HG03460 (cell line): ENCODE measurements at regions not wholly inside any gene's neighbourhood (a gene's known extent, or its start where the extent isn't known, plus 50 kb on each side); places are given as distances from the start of the nearest gene placed in this dataset.
"Not testable (repeated sequence)": the region's sequence is repeated elsewhere in the genome, so short reads cannot be mapped to it uniquely, and the experiment has no call there.

Source experiments
- ATAC-seq: cut with Tn5 transposase; IDR thresholded peaks from one replicate; pipeline ENCODE4 v1.9.1; 2021; ENCODE audit not compliant: unreplicated experiment

- ATAC-seq, result no peak
These were observed 127.3 kb downstream of the TENT5A start for GRCh38 chr6:81625216-81625615.

DNA sequence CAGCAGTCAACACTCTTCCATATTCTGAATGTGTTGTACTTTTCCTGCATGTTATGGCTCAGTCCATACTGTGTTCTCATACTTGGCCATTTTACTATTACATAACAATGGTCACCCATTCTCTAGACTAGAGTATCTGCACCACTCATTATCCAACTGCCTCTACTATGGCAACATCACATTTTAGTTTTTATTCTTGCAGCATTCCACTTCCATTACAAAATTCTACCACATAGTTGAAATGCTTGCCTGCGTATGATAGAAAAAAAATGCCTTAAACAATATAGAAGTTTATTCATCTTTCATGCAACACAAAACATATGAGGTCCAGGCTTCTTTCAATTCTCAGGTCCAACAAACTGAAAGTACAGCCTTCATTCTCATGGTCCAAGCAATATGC lies 128.0 kb downstream of the TENT5A start:
- no peak for ATAC-seq

- ATAC-seq, result no peak
These were observed 129.2 kb downstream of the TENT5A start for GRCh38 chr6:81623106-81623759.

- no peak for ATAC-seq
These were observed 130.6 kb downstream of the TENT5A start for GRCh38 chr6:81621816-81622395.

- no peak for ATAC-seq
These were observed 138.2 kb downstream of the TENT5A start for GRCh38 chr6:81614292-81614691.

DNA sequence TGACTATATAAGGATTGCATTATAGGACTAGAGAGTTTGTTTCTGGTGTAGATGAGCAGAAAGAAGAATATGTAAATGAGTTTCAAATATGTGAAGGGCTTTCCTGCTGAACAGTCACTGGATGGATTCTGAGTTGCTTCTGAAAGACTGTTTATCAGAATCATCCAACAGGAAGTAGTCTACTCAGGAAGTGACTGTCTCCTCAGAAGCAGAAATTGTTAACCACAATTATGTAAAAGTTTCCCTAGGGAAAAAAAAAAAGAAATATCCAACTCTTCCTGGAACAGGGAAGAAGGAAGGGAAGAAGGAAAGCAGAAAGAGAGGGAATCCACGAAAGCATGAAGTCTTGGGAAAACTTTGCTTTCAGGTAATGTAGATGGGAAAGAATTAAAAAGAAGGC lies 138.9 kb downstream of the TENT5A start:
- ATAC-seq, result no peak

DNA sequence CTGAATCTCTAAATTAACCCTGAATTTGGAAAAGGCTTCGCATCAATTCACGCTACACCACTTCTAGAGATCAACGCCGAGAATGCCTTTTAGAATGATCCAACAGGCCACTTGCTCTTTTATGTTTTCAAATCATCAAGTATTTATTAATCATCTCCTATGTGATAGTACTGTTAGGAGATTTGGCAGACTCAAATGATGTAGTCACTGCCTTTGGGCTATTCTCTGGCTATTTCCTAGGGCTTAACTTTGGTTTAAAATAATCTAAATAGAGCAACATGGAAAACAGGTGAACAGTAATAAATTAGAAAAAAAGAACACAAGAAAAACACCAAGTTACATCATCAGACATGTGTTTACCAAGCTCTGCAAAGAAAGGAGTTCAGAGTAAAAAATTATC lies 140.3 kb downstream of the TENT5A start:
- ATAC-seq, result no peak

DNA sequence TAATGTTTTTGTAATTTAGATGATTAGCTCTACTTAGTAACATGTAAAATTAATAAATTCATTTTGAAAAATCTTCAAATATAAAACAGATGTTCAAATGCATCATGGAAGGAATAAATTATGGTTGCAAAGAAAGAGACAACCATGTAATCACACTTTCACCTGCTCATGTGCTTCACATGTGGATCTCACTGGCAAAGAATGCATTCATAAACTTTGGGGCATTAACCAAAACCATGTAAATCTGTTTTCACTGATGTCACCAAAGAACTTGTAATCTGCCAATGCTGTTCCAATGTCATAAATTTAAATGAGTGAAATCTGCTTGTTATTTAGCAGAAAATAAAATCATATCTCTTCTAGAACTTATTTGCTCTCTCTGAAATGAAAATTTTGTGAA lies 142.7 kb downstream of the TENT5A start:
- ATAC-seq, result no peak

- ATAC-seq, result no peak
These were observed 143.7 kb downstream of the TENT5A start for GRCh38 chr6:81608776-81609175.

DNA sequence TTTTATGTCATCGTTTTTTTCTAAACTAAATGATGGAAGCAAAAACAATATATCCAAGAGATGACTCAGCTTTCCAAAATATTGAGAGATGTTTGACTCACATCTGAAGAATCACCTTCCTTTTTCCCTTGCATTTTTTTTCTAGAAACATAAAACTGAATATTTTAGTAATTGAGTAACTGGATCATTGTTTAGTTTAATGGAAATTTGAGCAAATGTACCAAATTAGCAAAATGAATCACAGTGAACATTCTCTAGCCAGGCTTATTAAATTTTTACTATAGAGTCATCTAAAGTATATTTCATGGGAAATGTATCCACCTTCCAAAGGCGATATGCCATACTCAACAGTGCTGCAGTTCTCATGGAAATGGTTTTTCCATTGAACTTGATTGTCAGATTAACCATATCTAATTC lies 145.5 kb downstream of the TENT5A start:
- no peak for ATAC-seq

DNA sequence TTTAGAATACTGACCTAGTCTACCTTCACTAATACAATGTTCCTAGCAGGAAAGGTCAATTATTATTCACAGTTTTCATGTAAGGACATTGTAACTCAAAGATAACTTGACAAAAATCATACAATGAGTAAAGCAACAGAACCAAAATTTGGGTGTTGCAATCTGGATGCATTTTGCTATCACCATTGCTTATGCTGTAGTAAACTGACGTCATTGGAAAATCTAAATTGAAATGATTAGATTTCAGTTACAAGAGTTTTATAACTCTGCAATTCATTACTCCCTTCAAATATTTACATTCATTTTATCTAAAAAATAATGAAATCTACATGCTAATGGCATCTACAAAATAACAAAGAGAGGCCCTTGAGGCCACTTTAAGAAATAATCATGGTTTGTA lies 147.0 kb downstream of the TENT5A start:
- ATAC-seq, result no peak

- no peak for ATAC-seq
These were observed 150.6 kb downstream of the TENT5A start for GRCh38 chr6:81601918-81602317.

DNA sequence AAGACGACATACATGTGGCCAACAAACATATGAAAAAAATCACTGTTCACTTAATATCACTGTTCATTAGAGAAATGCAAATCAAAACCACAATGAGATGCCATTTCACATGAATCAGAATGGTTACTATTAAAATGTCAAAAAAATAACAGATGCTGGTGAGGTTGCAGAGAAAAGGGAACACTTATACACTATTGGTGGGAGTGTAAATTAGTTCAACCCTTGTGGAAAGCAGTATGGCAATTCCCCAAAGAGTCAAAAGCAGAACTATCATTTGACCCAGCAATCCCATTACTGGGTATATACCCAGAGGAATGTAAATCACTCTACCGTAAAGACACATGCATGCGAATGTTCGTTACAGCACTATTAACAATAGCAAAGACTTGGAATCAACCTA lies 152.0 kb downstream of the TENT5A start:
- ATAC-seq, result not testable (repeated sequence)

- ATAC-seq, result no peak
These were observed 158.0 kb downstream of the TENT5A start for GRCh38 chr6:81594501-81594900.

GRCh38 chr6:81590314-81590691 lies 162.2 kb downstream of the TENT5A start:
- ATAC-seq, result no peak

DNA sequence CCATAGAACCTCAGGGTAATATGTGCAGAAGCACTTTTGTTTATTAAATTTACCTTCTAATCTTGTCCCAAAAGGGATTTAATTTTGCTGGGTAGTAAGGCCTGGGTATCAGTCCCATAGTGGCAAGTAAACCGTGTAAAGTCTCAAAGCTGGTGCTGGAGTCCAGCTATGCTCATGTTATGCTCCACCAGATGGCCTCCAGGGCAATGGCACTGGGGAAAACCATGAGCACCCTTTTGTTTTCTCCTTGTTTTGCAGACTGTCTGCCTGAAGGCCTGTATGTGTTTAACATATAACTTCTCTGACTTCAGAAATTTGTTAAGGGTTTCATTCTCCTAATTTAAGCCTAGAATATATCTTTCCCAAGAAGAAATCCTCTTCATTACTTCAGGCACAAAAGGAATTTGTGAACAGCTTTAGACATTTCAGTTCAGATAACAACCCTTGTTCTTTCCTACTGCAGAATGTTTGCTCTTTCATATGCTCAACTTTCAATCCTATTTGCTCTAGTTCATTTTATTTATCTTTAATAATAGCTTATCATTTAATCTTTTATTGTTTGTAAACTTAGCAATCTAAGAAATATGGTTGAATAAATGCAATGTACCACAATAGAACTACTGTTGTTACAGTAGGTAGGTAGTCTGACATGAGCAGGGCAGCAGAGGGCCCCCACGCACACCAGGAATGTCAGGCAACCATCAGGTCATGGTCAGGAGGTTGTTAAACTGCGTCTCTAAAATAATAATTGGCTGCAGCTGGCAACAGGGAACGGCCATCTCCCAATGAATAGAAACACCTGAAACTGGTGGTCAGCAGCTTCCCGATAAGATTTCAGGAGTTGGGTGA lies 162.8 kb downstream of the TENT5A start:
- ATAC-seq, result no peak

DNA sequence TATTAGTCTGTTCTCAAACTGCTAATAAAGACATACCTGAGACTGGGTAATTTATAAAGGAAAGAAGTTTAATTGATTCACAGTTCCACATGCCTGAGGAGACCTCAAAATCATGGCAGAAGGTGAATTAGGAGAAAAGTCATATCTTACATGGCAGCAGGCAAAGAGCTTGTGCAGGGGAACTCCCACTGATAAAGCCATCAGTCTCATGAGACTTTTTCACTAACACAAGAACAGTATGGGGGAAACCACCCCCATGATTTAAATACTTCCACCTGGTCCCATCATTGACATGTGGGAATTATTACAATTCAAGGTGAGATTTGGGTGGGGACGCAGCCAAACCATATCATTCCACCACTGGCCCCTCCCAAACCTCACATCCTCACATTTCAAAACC lies 166.8 kb downstream of the TENT5A start:
- ATAC-seq, result not testable (repeated sequence)

DNA sequence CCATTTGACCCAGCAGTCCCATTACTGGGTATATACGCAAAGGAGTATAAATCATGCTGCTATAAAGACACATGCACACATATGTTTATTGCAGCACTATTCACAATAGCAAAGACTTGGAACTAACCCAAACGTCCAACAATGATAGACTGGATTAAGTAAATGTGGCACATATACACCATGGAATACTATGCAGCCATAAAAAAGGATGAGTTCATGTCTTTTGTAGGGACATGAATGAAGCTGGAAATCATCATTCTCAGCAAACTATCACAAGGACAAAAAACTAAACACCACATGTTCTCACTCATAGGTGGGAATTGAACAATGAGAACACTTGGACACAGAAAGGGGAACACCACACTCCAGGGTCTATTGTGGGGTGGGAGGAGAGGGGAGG lies 168.3 kb downstream of the TENT5A start:
- ATAC-seq, result not testable (repeated sequence)

GRCh38 chr6:81575442-81575841 lies 177.0 kb downstream of the TENT5A start:
- ATAC-seq, result no peak

GRCh38 chr6:81572020-81572419 lies 180.5 kb downstream of the TENT5A start:
- ATAC-seq, result no peak

- ATAC-seq, result no peak
These were observed 181.8 kb downstream of the TENT5A start for GRCh38 chr6:81570681-81571080.

GRCh38 chr6:81568973-81569372 lies 183.5 kb downstream of the TENT5A start:
- no peak for ATAC-seq
